NCI-H2029 treated with DMSO at 0.1 percent for 48 hours (cell line): ENCODE measurements at regions not wholly inside any gene's neighbourhood (a gene's known extent, or its start where the extent isn't known, plus 50 kb on each side); places are given as distances from the start of the nearest gene placed in this dataset.

Source experiments
- DNase-seq: peaks from one replicate; lab custom pipeline; 2025; lab: John Stamatoyannopoulos, UW

GRCh38 chr1:22264464-22265341, 121.8 kb upstream of the WNT4 start:
- no peak for DNase-seq

- DNase-seq, result no peak
Observed at GRCh38 chr1:22266141-22266540, 123.2 kb upstream of the WNT4 start.

GRCh38 chr1:22267413-22268175, 124.7 kb upstream of the WNT4 start:
- DNase-seq, result no peak

GRCh38 chr1:22268327-22268726, 125.4 kb upstream of the WNT4 start:
- DNase-seq, result no peak

GRCh38 chr1:22271847-22272801, 129.2 kb upstream of the WNT4 start:
- no peak for DNase-seq

- DNase-seq, result no peak
Observed at GRCh38 chr1:22273686-22274681, 131.1 kb upstream of the WNT4 start.

GRCh38 chr1:22275167-22275566, 132.3 kb upstream of the WNT4 start:
- DNase-seq, result no peak

- DNase-seq, result no peak
Observed at GRCh38 chr1:22275626-22276395, 132.9 kb upstream of the WNT4 start.

GRCh38 chr1:22276396-22276748, 133.5 kb upstream of the WNT4 start:
- no peak for DNase-seq

- no peak for DNase-seq
Observed at GRCh38 chr1:22277662-22278061, 134.8 kb upstream of the WNT4 start.

GRCh38 chr1:22279735-22280134, 136.8 kb upstream of the WNT4 start:
- DNase-seq, result no peak

GRCh38 chr1:22280526-22280925, 137.6 kb upstream of the WNT4 start:
- DNase-seq, result no peak

- DNase-seq, result no peak
Observed at GRCh38 chr1:22281521-22282363, 138.8 kb upstream of the WNT4 start.

- no peak for DNase-seq
Observed at GRCh38 chr1:22282364-22282995, 139.6 kb upstream of the WNT4 start.

GRCh38 chr1:22283596-22283995, 140.7 kb upstream of the WNT4 start:
- DNase-seq, result no peak

- no peak for DNase-seq
Observed at GRCh38 chr1:22284236-22284635, 141.3 kb upstream of the WNT4 start.

GRCh38 chr1:22284906-22285548, 142.1 kb upstream of the WNT4 start:
- DNase-seq, result no peak
